M059J (cell line): ENCODE measurements at regions not wholly inside any gene's neighbourhood (a gene's known extent, or its start where the extent isn't known, plus 50 kb on each side); places are given as distances from the start of the nearest gene placed in this dataset.

Source experiments
- DNase-seq: peaks from one replicate; pipeline ENCODE4 v3.0.0-alpha.2; 2012; ENCODE audit warnings: low read depth

- no peak for DNase-seq
These were observed 300.5 kb upstream of the SEMA3A start for GRCh38 chr7:84495128-84495527.

GRCh38 chr7:84492098-84493034 is 297.8 kb upstream of the SEMA3A start:
- no peak for DNase-seq

DNA sequence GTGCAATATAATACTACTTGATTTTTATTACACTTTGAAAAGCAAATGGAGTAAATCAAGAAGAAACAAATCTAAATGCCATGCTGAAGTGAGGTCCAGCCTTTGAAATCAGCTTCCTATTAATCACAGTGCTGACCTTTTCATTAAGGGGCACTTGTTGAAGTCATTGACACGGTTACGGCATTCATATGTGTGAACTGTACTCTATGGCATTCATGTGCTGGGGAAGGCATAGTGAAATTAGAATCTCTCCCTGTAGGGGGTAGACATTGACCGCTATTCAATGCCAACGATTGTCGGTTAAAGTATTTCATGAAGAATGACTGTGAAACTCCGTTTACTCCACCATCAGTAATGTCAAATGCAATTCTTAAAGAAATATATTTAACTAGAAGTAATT is 296.1 kb upstream of the SEMA3A start:
- DNase-seq = peak; percentile 53

- DNase-seq = peak; percentile 67
These were observed 290.0 kb upstream of the SEMA3A start for GRCh38 chr7:84484502-84485079.

DNA sequence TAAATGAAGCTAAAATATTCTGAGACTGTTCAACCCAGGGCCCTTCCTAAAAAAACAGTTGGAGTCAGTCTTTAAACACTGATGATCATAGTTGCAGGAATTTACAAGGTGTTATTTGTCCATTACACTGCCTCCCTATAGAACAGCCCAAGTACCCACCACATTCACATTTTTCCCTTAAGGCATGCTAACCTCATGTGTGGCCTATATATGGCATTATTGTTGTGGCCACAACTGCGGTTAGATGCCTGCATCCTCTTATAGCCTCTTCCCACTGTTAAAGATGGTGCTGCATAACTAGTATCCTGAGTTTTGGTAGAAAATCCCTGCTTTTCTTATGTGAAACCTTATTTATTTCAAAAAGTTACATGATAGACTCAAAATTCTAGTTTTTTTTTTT is 287.9 kb upstream of the SEMA3A start:
- no peak for DNase-seq

- no peak for DNase-seq
These were observed 284.5 kb upstream of the SEMA3A start for GRCh38 chr7:84479059-84479458.

GRCh38 chr7:84477786-84478478 is 283.3 kb upstream of the SEMA3A start:
- DNase-seq = no peak

GRCh38 chr7:84474436-84474835 is 279.8 kb upstream of the SEMA3A start:
- DNase-seq = no peak

DNA sequence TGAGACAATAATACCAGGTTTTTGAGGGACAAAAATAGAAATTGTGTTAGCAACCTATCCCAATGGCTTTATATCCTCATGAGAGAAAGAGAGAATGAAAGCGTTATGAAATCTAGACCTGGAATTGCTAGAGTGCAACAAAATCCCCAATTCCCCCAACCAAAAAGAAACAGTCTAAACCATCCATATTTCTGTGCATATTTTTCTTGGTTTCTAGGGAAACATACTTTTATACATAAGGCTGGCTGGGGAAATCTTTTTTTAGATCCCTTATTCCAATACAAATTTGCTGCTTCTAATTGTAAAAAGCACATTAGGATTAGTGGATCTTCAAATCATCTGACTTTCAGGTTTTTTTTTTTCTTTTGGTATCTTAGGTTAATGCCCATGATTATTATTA is 277.0 kb upstream of the SEMA3A start:
- DNase-seq = no peak

DNA sequence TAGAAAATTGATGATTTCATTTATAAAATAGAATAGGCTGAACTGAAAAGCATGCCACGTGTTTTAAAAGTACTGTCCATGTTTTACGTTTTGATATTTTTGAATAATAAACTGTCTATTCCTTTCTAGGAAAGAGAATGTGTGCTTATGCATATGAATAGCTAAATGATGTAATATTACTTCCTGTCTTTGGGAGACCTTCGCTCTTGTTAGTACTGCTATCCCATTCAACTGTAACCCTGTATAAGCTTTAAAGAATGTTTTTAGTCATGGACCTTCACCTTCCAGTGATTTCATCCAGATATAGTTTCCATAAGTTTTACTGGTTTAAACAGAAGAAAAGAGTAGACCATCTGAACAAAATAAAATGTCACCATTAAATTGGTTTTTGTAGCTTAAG is 274.4 kb upstream of the SEMA3A start:
- DNase-seq = no peak

DNA sequence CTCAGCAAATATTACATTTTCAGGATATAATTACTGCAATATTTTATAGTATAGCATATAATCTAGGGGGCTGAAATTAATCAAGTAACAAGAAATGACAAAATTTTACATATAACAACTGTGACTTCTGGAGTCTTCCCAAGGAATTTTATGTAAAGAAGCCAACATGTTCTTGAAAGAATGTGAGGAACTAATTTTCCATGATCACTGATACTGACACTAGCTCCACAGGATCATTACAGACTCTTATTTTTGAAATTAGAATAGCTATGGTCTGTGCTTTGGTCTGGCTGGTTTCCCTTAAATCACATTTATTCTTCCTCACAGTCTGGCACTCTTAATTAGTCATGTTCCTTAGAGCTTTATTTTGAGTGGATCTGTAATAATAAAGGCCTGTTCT is 267.7 kb upstream of the SEMA3A start:
- DNase-seq = no peak

- no peak for DNase-seq
These were observed 266.5 kb upstream of the SEMA3A start for GRCh38 chr7:84461093-84461492.

DNA sequence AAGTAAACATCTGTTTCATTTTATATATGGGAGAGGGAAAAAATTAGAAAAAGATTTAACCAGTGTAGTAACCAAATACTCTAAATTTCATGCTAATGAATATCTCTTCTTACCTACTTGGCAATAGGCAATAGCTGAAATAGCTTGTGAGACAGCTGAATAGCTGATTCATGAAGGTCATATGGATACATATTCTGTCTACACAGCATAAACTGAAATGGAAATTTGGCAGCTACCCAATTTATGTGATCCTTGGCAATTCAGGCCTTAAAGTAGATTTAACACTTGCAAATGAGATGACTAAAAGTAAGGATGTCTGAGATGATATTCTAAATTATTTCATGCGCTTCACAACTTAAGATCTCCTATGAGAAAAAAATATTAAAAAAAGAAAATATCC is 261.2 kb upstream of the SEMA3A start:
- DNase-seq = no peak

DNA sequence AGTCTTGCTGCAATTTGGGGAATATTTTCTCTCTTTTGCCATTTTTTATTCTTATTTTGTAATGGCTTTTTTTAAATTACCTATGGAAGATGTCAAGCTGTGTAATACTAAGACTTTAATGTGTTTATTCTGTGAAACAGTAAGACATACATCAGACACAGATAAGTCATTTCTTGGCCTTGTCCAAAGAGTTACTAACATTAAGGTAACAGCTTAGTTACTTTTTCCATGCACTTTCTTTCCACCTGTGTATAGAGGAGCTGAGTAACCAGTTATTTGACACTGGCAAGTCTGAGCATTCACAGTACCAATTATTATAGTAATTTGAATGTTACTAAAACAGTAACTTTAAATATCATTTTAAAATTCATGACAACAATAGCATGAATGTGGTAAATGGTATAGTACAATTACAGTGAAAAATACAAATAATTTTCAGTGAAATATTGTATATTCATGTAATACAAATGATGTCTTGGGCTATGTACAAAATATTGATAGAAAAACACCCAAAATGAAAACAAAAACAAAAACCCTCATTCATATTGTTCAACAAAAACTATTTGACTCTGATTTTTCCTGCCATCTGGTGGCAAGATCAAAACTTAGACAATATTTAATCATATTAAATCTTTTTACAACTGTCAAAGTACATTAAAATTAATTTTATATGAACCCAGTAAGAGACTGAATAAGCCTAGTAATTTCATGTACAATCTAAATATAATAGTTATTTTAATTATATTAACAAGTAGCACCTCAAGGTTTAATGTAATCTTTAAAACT is 259.8 kb upstream of the SEMA3A start:
- no peak for DNase-seq

DNA sequence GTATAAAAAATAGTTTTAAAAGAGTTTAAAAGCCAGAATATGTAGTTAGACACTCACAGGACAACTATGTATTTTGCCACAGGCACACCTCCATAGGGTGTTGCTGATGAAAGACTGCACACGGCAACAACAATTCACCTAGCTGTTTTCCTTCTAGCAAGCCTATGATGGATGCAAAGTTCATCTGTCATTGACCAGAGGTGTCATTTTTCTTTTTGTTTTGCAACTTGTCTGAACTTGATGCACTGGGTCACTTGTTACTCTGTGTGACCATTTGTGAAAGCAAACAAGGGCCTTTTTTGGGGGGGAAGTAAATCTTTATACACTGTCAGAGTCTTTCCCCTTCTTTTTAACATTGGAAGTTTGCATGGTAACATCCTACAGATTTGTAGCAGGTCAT is 258.0 kb upstream of the SEMA3A start:
- DNase-seq = no peak

- no peak for DNase-seq
These were observed 256.2 kb upstream of the SEMA3A start for GRCh38 chr7:84450772-84451171.

GRCh38 chr7:84447636-84448293 is 253.2 kb upstream of the SEMA3A start:
- no peak for DNase-seq

DNA sequence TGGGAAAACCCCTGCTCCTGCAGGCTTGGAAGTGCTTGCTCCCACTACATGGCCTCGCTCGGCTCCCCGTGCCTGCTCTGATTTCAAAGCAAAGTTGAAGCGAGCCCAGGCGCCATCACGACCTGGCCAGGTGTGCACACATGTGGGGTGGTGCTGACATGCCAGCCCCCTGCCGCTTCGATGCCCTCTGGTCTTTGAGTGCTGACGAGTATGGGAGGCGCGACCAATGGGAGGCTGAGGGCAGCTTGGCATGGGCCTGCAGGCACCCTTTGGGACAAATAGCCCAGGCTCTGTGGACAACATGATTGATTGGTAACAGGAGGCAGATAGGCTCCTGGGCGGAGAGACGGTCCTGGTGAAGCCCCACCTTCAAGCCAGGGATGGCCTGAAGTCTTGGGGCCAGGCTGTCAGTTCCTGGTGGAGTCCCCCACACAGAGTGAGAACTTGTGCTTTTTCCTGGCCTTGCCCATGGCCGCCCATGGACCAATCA is 252.4 kb upstream of the SEMA3A start:
- DNase-seq = no peak

DNA sequence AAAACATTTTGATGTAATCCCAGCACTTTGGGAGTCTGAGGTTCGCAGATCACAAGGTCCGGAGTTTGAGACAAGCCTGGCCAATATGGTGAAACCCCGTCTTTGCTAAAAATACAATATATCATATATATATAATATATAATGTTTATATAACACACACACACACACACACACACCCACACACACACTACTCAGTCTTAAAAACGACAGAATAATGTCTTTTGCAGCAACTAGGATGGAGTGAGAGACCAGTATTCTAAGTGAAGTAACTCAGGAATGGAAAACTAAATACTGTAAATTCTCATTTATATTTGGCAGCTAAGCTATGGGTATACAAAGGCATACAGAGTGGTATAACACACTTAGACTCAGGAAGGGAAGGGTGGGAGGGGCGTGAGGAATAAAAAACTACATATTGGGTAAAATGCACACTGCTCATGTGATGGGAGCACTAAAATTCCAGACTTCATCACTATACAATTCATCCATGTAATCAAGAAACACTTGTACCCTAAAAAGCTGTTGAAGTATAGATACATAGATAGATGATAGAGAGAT is 231.2 kb upstream of the SEMA3A start:
- DNase-seq = no peak

DNA sequence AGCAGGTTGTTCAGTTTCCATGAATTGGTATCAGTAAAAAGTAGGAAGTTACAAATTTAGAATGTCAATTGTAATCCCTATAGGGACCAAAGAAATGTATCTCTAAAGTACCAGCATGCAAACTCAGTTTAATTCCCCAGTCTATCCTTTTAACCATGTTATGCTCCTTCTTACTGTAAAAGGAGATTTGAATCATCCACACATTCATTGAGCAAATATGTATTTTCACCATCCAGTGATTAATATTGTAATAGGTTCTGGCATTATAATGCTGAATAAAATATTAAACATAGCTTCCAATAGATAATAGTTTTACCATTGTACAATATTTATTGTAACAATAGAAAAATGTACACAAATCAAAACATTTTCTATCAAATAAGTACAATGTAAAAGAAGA is 228.2 kb upstream of the SEMA3A start:
- no peak for DNase-seq
